GM12864 (cell line): ENCODE measurements at regions not wholly inside any gene's neighbourhood (a gene's known extent, or its start where the extent isn't known, plus 50 kb on each side); places are given as distances from the start of the nearest gene placed in this dataset.
A peak's percentile ranks its signal among the peaks of the same experiment; 100 is the strongest.
"Not testable (repeated sequence)": the region's sequence is repeated elsewhere in the genome, so short reads cannot be mapped to it uniquely, and the experiment has no call there.

Experiments
- DNase-seq: peaks from one replicate; pipeline ENCODE4 v3.0.0-alpha.2; 2011; ENCODE audit warnings: low read depth
- H3K4me3 ChIP-seq: 2 replicates; pipeline ENCODE4 v1.5.1; 2011; ENCODE audit warnings: mild to moderate bottlenecking, low read depth, low read length, control low read depth
- TF ChIP-seq, protein P1 (sequence below): IDR thresholded peaks from 2 replicates; pipeline ENCODE4 v1.5.1; 2011; ENCODE audit warnings: low read depth, mild to moderate bottlenecking, moderate library complexity, low read length, control low read depth, inconsistent platforms; ENCODE audit errors: missing control alignments

DNA sequence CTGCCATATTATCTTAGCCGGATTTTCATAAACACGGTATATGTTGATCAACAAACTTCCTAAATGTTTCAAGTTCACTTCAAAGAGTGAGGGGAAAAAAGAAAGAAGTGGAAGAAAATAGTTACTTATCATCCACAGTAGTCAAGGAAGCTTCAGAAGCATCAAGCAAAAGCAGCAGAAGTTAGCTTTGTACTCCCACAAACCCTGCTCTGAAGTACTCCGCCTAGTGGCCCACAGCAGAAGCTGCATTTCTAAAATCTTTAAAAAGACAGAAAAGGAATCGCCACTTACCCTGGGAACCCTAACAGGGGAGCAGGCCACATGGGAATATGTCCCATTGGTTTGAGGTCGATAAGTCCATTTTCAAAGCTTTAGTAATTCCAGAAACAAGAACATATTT lies 158.1 kb downstream of the FOXD4L6 start:
- DNase-seq, H3K4me3 ChIP-seq: not testable (repeated sequence)
- TF ChIP-seq, protein P1, sequence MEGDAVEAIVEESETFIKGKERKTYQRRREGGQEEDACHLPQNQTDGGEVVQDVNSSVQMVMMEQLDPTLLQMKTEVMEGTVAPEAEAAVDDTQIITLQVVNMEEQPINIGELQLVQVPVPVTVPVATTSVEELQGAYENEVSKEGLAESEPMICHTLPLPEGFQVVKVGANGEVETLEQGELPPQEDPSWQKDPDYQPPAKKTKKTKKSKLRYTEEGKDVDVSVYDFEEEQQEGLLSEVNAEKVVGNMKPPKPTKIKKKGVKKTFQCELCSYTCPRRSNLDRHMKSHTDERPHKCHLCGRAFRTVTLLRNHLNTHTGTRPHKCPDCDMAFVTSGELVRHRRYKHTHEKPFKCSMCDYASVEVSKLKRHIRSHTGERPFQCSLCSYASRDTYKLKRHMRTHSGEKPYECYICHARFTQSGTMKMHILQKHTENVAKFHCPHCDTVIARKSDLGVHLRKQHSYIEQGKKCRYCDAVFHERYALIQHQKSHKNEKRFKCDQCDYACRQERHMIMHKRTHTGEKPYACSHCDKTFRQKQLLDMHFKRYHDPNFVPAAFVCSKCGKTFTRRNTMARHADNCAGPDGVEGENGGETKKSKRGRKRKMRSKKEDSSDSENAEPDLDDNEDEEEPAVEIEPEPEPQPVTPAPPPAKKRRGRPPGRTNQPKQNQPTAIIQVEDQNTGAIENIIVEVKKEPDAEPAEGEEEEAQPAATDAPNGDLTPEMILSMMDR, result peak; percentile 10

DNA sequence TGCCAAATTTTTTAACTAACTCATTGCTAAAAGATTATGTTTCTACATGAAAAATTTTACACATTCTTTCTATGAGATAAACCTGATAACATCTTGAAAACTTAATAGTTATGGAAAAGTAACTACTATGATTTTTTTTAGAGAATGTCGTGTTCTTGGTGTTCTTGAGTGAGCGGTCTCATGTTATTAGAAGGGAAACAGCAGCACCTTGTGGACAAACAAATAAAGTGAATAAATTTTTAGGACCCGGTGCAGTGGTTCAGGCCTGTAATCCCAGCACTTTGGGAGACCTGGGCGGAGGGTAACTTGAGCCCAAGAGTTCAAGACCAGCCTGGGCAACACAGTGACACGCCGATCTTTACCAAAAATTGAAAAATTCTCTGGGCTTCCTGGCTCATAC lies 166.0 kb downstream of the FOXD4L6 start:
- not testable (repeated sequence) for H3K4me3 ChIP-seq, DNase-seq

DNA sequence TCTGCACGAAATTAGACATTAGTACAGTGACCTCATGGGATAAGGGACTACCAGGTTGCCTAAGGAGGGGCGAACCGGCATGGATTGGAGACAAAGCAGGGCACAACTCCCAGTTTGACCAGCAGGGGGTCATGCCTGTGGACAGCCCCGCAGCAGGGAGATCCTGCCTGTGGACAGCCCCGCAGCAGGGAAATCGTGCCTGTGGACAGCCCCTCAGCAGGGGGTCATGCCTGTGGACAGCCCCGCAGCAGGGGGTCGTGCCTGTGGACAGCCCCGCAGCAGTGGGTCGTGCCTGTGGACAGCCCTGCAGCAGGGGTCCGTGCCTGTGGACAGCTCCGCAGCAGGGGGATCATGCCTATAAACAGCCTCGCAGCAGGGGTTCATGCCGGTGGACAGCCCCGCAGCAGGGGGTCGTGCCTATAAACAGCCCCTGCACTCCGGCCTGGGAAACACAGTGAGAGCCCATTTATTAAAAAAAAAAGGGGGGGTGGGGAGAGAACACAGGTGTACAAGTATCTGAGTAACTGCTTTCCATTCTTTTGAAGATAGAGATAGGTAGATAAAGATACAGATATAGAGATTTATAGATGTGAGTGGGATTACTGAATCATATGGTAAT lies 176.5 kb downstream of the FOXD4L6 start:
- DNase-seq, H3K4me3 ChIP-seq: not testable (repeated sequence)
- TF ChIP-seq, protein P1, result peak; percentile 22

DNA sequence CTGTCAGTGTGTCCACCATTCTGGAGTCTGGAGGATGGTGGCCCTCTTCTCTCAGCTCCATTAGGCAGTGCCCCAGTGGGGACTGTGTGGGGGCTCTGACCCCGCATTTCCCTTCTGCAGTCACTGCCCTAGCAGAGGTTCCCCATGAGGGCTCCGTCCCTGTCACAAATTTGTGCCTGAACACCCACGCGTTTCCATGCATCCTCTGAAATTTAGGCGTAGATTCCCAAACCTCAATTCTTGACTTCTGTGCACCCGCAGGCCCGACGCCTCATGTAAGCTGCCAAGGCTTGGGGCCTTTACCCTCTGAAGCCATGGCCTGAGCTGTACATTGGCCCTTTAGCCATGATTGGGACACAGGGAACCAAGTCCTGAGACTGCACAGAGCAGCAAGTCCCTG lies 182.3 kb downstream of the FOXD4L6 start:
- DNase-seq, H3K4me3 ChIP-seq: not testable (repeated sequence)

DNA sequence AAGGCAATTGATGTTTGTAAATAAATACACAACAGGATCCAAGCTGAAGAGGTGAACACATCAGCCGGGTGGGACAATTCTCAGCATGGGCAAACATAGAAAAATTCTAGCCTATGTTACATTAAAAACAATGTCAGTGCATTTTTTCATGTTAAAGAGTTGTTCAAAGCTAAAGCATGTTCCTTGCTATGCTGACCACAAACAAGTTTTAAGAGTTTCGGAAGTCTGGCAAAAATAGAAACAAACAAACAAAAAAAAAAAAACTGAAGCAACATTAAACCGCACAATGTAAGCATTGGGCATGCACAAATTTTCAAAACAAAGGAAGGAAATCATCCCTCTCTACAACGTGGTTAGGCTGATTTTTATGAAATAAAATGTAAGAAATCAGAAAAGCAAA lies 185.8 kb downstream of the FOXD4L6 start:
- DNase-seq, H3K4me3 ChIP-seq: not testable (repeated sequence)

DNA sequence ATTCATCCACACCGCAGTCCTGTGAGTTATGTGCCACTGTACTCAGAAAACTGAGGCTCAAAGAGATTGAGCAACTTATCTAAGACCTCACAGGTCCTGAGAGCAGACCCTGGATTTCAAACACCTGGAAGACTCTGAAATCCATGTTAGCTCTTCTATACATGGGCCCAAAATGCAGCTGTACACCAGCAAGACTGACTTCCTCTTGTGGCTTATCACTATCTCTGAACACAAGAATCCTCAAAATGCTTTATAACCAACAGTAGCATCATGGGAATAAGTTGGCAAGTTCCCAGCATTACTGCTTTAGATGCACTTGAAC lies 188.6 kb downstream of the FOXD4L6 start:
- DNase-seq, result not testable (repeated sequence)

DNA sequence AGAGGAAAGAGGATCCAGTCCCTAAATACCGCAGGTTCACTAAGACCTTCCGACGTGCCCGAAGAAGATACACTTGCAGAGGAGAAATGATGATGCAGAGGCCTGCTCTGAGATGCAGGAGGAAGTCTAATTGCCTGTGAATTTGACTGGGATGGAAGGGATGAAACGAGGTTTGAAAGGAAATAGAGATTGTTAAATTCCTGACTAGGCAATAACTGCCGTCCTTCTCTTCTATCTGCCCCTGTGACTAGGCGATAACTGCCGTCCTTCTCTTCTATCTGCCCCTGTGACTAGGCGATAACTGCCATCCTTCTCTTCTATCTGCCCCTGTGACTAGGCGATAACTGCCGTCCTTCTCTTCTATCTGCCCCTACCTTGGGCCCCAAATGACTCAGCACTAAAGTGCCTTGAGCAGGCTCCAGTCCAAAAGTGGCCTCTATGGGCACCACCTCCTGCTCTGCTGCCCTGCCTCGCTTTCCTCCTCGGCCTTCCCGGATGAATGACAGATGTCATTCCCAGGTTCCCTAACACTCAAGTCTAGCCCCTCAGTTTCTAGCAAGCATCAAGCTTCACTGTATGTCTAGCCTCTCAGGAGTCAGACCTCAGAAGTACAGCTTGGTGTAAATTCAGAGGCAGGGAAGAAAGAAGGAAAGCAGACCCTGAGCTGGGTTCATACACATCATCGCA lies 189.1 kb downstream of the FOXD4L6 start:
- H3K4me3 ChIP-seq, DNase-seq: not testable (repeated sequence)

More for the DNA sequence above, 188.6 kb downstream of the FOXD4L6 start:
- not testable (repeated sequence) for H3K4me3 ChIP-seq

DNA sequence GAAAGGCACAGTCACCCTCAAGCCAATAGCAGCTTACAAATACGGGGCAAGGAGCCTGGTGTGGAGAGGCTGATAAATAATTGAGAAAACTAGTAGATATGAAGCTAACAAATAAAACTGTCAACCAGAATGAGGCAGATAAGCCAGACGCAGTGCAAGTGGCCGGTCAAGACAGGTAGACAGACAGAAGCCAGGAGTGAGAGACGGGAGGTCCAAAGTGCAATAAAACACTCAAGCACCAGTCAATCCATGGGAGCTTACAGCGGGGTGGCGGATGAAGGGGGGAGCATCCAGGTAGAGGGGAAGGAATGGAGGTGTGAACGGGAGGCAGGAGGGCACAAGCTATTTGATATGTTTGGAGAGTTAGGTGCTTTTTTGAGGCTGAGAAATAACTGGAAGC lies 193.1 kb downstream of the FOXD4L6 start:
- TF ChIP-seq, protein P1, result no peak
- no peak for DNase-seq
- H3K4me3 ChIP-seq, result no peak overlapping the region

DNA sequence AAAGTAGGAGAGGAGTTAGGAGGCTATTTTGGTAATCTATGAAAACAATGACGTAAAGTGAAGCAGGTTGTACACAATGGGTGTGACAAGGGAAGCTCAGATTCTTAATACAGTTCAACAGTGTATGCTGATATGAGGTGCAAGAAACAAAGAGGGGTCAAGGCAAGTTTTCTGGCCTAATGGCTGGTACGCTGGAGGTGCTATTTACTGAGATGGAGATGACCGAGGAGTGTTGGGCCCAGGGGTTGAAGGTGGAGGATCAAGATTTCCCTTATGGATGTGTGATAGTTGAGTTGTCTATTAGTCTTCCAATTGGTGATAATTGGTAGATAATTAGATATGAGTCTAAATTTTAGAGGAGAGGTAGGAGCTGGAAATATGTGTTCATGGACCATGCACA lies 194.0 kb downstream of the FOXD4L6 start:
- DNase-seq, H3K4me3 ChIP-seq: not testable (repeated sequence)

DNA sequence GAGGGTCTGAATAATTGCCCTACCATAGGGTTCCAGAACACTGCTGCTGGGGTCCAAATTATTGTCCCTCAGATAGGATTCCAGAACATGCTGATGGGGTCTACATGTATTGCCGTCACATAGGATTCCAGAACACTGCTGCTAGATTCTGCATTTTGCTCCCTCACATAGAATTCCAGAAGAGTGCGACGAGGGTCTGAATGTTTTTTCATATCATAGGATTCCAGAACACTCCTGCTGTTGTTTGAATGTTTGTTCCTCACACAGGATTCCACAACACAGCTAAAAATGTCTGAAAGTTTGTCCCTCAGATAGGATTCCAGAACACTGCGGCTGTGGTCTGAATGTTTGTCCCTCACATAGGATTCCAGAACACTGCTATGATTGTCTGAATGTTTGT lies 198.1 kb downstream of the FOXD4L6 start:
- DNase-seq, H3K4me3 ChIP-seq: not testable (repeated sequence)

DNA sequence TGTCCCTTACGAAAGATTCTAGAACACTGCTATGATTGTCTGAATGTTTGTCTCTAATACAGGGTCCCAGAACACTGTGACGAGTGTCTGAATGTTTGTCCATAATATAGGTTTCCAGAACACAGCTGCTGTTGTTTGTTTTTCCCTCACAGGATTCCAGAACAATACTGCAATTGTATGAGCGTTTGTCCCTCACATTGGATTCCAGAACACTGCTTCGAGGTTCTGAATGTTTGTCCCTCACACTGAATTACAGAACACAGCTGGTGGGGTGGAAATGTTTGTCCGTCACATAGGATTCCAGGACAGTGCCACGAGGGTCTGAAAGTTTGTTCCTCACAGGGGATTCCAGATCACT lies 199.0 kb downstream of the FOXD4L6 start:
- not testable (repeated sequence) for DNase-seq

More for the DNA sequence above, 199.0 kb downstream of the FOXD4L6 start:
- not testable (repeated sequence) for H3K4me3 ChIP-seq
